HepG2 (cell line): ENCODE measurements at regions not wholly inside any gene's neighbourhood (a gene's known extent, or its start where the extent isn't known, plus 50 kb on each side); places are given as distances from the start of the nearest gene placed in this dataset.
"Not testable (repeated sequence)": the region's sequence is repeated elsewhere in the genome, so short reads cannot be mapped to it uniquely, and the experiment has no call there.

Experiments
- HDAC2 ChIP-seq: sonication (generic); formaldehyde crosslinking; IDR thresholded peaks from 2 replicates; pipeline ENCODE4 v1.4.0; 2020; ENCODE audit warnings: missing genetic modification reagents
- JUNB ChIP-seq: sonication (generic); formaldehyde crosslinking; IDR thresholded peaks from 2 replicates; pipeline ENCODE4 v1.8.0; 2022; ENCODE audit warnings: missing genetic modification reagents, mild to moderate bottlenecking, borderline replicate concordance
- PHF21A ChIP-seq: sonication (generic); formaldehyde crosslinking; IDR thresholded peaks from 2 replicates; pipeline ENCODE4 v1.5.0; 2020; ENCODE audit warnings: mild to moderate bottlenecking, missing genetic modification reagents
- ZMYM3 ChIP-seq: sonication (generic); formaldehyde crosslinking; IDR thresholded peaks from 2 replicates; pipeline ENCODE4 v1.5.1; 2020; ENCODE audit warnings: mild to moderate bottlenecking, missing genetic modification reagents
- TF ChIP-seq, protein P1 (sequence below): IDR thresholded peaks from 2 replicates; pipeline ENCODE4 v1.6.1; 2016

DNA sequence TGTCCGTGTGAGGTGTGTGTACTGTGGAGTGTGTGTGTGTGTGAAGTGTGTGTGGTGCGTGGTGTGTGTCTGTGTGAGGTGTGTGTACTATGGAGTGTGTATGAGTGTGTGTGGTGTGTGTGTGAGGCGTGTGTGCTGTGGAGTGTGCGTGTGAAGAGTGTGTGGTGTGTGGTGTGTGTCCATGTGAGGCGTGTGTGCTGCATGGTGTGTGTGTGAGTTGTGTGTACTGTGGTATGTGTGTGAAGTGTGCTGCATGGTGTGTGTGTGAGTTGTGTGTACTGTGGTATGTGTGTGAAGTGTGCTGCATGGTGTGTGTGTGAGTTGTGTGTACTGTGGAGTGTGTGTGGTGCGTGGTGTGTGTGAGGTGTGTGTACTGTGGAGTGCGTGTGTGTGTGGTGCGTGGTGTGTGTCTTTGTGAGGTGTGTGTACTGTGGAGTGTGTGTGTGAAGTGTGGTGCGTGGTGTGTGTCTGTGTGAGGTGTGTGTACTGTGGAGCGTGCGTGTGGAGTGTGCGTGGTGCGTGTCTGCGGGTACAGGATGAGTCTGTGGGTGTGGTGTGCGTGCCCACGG, 82.4 kb upstream of the PRR5 start:
- TF ChIP-seq ZMYM3; JUNB (CRISPR knock-in tag); PHF21A (CRISPR knock-in tag); HDAC2 (CRISPR knock-in tag): not testable (repeated sequence)
- TF ChIP-seq, protein P1, sequence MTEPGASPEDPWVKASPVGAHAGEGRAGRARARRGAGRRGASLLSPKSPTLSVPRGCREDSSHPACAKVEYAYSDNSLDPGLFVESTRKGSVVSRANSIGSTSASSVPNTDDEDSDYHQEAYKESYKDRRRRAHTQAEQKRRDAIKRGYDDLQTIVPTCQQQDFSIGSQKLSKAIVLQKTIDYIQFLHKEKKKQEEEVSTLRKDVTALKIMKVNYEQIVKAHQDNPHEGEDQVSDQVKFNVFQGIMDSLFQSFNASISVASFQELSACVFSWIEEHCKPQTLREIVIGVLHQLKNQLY (CRISPR knock-in tag) = not testable (repeated sequence)
